ENCODE measurements at regions not wholly inside any gene's neighbourhood (a gene's known extent, or its start where the extent isn't known, plus 50 kb on each side); places are given as distances from the start of the nearest gene placed in this dataset.
A peak's percentile ranks its signal among the peaks of the same experiment; 100 is the strongest.

DNA sequence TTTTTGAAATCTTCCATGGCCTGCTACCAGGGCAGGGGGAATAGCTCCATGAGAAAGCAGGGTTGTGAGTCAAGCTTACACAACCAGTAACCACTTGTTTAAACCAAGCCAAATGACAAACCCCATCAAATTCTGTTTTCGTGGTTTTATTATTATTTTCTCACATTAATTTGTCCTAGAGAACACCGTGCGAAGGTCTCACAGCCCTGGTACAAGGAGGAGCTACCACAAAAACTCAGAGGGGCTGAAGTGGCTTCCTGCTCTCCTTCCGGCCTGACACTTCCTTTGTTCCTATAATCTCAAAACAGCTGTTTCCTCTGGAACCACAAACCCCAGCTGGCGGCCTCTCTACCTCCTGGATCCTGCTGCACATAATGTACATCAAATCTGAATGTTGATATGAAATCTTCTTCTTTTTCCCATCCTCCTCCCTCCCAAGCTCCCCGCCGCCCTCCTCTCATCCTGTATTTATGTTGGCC lies 375.9 kb downstream of the MCTP2 start:
- no peak for DNase-seq

DNA sequence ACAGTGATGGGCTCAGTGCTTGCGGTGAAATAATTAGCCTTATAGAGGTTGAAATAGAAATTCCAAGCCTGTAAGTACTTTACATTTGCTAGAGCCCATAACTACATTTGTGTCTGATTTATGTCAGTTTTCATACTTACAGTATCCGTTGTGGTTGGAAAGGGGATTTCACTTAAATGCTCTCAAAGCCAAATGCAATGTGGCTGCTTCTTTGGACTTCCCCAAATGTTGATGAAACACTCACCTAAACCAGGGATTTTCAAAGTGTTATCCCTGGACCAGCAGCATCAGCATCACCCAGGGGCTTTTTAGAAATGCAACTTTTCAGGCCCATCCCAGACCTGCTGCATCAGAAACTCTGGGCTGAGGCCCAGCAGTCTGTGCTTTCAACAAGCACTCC lies 378.7 kb downstream of the MCTP2 start:
- DNase-seq: no peak

DNA sequence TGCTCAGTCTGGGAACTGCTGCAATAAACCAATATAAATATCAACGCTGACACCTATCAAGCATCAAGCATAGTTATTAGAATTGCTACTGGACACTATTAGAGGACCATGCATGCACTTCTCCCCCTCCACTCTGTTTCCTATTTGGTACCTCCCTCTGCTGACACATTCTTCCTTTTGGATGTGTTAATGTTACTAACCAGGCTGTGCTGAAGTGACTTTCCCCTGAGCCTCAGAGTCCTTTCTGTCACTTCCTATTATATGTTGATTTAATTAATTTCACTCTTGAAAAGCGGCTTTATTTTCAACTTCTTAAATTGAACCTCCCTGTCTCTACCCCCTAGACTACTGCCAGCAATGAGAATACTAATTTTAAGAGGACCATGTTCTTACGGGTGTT lies 379.1 kb downstream of the MCTP2 start:
- no peak for DNase-seq

DNA sequence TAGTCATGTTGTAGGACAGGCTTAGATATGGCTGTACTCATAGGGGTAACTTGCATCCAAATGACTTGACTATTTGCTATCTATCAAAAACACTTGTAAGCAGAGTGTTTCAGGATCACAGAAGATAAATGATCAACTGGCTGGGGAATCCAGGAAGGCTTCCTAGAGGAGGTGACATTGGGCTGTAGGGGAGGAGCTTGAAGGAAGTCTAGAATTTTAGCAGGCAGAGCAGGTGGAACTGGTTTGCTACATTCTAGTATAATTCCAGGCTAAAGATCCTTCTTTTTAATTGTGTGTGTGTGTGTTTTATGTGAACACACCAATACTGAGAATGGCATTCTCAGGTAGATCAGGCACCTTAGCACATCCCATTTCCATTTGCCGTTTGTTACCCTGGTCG lies 380.3 kb downstream of the MCTP2 start:
- no peak for DNase-seq

DNA sequence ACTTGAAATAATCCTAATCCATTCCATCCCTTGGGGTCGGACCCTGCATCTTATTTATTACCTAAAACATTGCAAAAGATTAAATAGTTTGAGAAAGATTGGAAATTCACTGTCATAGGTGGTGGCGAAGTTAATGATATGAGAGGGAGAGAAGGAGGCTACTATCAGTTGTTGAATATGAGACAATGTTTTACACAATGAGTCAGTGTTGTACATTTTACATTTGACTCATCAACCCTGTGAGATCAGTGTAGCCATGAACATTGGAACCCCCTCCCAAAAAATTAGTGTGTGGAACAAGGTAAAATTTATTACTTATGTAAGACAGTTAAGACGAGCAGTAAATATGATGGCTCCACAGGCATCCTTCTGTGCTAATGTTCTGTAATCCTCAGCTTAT lies 384.3 kb downstream of the MCTP2 start:
- DNase-seq: no peak

DNA sequence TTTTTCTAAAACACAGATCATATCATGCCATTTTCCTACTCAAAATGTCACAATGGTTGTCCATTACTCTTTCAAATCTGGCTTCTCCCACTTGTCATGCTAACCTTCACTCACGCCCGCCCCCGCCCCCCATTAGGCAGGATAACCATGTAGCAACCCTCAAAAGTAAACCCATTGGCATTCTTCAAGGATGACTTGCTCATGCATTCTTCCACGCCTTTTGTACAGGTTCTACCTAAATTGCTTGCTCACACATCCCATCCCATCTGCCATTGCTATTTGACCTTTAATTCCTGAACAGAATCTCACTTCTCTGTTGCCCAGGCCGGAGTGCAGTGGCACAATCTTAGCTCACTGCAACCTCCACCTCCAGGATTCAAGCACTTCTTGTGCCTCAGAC lies 389.3 kb downstream of the MCTP2 start:
- no peak for DNase-seq

DNA sequence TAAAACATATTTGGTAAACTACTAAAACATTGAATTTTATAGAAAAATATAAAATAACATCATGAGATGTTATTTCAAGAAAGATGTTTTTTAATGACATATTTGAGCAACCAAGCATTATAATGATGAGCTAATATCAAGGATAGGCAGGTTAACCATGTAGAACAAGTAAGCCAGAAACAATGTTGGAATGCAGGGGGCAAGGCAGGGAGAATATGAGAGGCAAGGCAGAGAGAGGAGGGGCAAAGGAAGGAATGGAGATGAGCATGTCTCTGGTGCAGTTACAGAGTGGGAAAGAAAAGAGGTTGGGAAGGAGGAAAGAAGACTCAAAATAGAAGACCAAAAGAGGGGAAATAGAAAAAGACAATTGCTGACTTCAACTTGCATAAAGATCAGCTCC lies 390.4 kb downstream of the MCTP2 start:
- no peak for DNase-seq

DNA sequence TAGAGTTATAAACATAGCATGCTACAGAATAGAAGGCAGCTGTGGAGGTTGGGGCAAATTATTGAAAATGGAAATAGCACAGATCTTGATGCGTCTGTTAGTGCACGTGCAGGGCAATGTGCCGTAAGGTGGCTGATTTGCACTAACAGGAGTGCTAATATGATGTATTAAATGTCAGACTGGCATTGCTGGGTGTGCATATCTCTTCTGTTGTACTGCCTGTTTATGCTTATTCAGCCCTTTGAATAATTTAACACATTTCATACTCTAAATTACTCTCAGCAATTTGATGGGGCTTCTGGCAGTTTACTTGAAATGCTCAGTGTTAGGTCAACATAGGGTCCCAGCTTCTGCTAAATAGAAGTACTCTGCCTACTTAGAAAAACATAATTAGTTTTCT lies 395.6 kb downstream of the MCTP2 start:
- no peak for DNase-seq

DNA sequence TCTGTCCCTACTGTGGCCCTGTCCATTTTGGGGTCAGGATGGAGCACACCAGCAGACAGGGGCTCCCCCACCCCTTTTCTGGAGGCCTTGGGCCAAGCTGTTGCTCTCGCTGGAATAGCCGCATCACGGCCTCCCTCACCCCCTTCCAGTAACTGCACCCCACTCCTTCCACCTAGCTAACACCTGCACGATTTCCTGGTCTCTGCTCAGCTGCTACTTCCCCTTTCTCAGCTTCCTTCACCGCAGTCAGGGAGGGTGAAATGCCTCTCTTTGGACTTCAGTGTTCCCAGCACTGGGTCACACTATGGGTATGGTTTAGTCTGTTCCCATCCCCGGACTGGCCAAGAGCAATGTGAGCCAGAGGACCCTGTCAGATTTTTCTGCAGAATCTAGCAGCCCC lies 400.2 kb downstream of the MCTP2 start:
- DNase-seq: no peak

DNA sequence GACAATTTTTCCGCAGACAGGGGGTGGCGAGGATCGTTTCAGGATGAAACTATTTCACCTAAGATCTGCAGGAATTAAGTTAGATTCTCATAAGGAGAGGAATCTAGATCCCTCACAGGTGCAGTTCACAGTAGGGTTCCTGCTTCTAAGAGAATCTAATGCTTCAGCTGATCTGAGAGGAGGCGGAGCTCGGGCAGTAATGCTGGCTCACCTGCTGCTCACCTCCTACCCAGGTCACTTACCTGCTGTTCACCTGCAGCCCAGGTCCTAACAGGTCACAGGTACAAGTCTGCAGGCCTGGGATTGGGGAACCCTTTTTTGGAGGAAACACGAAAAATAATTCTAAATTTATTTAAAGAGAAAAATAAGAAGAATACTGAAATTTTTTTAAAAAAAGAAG lies 406.8 kb downstream of the MCTP2 start:
- DNase-seq: no peak

DNA sequence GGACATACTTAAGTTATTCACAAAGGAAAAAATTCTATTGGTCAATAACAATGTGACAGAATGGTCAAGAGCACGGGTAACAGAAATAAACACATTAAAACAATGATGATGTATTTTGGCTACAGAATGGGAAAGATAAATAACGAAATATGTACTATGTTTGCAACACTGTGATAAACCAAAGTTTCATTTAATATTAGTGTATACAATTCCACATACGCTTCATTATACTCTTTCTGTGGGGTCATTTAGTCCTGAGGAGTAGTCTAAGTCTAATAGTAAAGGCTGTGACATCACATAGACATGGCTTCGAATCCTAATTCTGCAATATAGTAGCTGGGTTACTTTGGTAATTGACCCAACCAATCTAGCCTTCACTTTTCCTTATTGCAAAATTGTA lies 408.3 kb downstream of the MCTP2 start:
- DNase-seq: no peak

DNA sequence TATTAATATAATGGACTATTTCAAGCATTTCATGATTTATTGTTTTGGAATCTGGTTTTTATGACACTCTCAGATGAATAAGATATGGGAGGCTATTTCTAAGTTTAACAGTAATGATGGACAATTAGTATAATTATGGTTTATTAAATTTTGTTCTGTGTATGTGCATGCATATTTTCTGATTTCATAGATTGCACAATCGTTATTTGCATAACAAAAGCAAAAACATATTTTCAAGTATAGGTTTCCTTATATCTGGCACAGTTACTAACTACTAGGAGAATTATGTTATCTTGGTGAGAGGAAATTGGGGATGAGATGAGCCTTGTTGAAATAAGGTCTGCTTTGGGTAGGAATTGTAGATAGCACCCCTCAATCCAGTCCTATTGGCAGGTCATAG lies 413.1 kb downstream of the MCTP2 start:
- no peak for DNase-seq

DNA sequence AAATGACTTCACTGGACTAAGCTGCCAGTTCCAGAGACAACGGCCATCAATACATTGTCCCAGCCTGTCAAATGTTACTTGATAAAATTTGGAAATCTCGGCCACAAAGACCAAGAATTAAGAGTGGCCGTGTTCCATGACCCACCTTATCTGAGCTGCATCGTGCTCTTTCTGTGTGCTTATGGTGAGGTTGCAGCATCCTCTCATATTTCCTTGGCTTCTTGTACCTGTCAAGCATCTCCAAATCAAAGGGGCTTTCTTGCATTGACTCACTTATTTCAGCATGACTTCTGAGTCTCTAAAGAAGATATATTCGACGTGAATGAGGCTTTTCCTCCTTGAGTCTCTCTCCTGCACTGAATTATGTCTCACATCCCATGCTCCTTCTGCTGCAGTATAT lies 421.7 kb downstream of the MCTP2 start:
- no peak for DNase-seq

DNA sequence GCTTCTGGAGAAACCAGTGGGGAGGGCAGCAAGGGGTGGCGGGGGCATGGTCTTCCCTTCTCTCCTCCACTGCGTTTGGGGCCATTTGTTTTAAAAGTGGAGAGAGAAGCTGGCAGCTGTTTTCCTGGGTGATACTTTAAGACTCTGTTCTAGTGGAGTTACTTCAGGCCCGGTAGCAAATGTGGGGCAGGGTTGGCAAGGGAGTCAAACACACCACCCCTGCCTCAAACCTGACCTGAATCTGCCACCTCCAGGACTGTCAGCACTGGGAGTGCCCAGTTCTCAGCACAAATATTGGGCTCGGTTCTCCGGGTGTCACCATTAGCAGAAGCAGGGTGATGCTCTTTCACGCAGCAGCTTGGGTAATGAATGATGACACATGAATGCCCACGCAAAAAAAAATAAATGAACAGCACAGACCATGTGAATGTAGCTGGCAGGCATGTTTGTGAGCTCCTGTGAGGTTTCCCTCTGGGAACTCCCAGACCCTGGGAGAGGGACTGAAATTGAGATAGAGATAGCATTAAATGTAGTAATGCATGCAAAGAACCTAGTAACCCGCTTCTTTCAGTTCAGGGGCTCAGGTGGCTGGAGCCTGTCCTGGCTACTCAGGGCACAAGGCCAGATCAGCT lies 424.0 kb downstream of the MCTP2 start:
- DNase-seq: no peak

DNA sequence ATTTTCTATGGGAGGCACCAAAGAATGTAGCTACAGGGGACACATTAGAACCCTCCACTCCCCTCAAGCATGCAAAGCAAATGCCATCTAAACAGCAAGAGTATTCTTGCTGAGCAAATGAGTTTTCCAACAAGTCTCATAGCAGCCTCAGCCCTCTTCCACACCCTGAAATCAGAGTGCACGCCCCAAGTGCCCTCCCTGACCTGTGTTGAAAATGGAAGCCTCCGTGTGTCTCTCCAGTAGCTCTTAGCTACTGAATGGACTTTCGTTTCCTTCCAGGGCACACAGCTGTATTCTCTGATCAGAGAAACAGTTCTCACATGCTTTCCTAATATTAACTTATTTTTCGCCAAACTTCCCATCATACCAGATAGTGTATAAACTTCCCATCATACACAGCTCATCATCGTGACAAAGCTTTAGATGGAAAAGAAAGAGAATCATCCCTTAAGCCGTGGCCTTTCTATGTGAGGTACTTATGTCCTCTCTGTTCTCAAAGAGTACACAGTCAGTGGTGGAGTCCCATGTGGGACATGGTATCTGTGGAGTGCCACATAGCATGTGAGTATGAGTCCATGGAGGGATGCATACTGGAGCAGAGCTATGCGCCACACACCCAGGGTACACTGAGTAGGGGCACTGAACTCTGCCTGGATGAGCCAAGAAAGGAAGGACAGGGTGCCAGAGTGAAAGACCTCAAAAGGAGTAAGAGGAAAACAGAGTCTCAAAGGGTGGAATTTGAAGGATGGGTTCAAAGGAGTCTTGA lies 434.5 kb downstream of the MCTP2 start:
- no peak for DNase-seq

DNA sequence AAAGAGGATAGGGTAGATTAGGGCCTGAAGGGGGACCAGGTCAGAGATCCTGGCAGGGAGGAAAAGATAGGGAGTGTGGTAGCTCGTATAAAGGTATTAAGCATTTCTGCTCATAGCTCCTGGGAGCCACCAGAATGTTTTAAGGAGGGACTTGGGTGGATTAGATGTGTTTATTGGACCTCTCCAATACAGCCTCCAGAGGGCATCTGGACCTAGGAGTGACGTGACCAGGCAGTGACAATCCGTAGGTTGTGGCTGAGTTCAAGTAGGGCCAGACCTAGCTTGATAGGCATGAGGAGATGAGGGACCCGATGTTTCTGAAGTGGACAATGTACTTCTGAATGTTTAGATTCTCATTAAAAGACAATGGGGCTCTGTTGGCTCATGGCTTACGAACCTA lies 435.2 kb downstream of the MCTP2 start:
- no peak for DNase-seq

DNA sequence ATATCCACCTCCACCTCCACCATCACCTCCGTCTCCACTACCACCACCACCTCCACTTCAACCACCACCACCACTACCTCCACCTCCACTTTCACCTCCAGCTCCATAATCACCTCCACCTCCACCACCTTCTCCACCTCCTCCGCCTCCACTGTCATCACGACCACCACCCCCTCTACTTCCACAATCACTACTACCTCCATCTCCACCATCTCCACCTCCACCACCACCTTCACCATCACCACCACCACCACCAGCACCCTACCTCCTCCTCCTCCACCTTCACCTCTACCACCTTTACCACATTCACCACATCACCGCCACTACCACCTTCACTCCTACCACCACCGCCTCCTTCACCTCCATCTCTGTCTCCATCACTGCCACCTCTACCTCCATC lies 435.7 kb downstream of the MCTP2 start:
- no peak for DNase-seq

DNA sequence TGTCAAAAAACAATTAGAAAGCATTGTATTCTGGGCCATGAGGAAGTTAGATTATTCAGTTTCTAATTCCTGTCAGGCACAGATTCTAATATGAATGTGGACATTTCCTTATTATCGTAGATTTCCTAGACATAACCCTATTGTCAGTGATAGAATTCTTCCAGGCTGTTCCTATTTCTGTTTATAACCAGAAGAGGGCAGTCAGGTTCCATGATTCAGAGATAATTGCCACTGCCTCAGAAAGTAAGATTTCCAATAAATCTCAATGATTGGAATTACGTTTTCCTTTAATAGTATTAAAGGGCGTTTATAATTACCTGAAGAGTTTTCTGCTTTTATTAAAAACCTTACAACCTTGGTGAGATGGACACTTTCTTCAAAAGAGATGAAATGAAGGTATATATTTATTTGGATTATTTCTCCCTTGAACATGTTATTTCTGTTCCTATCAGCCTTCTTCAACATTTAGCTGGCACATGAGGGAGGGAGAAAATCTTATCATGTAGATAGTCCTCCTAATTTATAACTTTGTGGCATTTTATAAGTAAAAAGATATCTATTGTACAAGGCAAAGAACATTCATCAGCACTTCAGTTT lies 439.2 kb downstream of the MCTP2 start:
- DNase-seq: no peak

DNA sequence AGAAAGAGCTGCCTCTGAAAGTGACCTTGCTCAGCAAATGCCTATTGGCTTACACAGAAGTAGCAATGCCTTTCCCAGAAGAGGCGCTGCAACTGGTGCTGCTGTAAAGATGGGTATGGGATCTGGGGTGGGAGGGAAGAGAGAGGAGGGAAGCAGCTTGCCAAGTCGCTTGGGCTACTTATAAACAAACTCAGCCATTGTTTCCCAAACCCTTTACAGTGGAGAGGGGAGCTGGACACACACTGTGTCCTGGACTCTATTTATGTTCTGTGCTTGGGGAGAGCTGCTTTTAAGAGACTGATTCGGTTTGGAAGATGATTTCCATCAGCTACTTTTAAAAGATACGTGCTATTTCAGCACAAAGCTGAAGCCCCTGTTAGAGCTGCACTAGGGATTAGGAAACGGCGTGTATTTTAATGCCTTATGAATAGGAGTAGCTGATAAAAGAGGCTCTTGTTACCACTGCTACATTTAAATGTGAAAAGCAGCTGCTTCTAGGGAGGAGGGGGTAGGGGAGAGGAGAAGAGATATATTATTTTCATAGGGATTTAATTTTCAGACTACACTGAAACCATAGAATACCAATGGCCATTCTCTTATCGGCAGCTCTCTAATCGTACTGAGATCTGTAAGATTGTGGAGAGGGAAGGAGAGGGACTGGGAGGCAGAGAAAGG lies 440.6 kb downstream of the MCTP2 start:
- no peak for DNase-seq

DNA sequence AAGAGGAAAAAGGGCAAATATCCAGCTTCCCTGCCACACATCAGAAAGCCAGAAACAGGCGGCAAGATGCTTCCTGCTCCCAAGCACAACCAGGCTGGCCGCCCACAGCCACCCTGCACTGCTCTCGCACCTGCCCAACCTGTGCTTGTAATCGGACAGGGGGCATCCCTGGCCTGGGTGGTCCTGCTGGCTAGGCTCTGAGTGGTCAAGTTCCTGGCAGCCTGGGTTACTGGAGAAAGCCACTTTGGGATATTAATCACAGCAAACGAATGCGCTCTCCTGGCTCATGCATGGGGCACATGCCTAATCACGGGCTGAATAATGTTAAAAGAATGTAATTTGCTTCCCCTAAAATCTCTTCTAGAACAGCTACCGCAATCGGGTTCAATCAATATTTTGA lies 442.4 kb downstream of the MCTP2 start:
- DNase-seq: no peak

DNA sequence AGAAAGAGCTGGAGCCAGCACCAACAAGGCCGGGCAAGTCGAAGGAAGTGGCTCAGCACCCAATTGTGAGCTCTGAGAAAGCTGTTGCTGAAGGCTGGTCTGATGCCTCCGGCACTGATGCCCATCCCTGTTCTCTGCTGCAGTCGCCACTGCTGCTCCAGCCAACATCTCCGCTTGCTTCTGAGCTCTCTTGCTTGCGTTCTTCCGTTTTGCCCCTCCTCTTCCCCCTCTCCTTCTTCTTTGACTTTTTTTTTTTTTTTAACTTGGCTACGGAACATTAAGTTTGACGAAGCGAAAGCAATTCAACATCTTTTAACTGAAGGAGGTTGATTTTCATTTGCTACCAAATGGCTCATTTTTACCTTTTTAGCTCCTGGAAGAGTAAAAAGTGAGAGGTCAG lies 442.9 kb downstream of the MCTP2 start:
- no peak for DNase-seq

DNA sequence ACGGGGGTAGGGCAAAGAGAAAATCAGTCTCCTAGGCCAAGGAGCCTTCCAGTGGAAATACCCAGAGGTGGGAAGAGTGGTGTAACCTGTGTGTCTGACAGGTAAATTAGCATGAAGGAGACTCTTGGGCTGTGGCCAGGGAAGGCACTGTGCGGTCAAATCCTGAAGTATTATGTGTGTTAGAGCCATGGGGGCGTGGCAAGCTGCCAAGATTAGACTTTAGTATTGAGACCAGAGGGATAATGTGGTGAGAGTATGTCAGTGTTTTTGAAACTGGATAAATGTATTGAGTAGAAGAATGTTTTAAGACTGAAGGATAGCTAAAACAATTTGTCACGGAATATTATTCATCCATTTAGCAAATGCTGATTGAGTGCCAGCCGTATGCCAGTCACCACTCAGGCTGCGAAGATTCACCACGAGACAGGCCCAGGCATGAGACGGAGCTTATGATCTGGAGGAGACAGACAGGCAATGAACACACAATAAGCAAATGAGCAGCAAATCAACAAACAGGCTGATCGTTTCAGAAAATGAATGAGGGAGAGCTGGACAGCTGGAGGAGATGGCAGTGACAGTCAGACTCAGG lies 445.9 kb downstream of the MCTP2 start:
- DNase-seq: peak; percentile 50 to 72

DNA sequence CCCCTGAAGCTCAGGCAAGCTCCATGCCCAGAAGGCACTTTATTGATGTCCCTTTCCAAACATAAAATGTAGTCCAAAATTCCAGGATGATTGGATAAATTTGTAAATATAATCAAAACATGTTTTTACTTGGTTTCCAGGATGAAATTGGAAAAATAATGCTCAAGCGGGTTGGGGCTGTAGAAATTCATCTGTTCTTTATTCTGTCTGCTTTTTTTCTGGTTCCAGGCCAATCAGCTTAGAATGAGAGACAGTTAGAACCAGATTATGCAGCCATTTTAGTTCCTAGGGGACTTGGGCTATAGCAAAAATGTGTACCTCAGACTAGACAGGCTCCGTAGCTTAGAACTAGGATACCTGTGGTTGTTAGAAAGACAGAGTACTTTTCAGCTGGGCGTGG lies 450.8 kb downstream of the MCTP2 start:
- DNase-seq: no peak

DNA sequence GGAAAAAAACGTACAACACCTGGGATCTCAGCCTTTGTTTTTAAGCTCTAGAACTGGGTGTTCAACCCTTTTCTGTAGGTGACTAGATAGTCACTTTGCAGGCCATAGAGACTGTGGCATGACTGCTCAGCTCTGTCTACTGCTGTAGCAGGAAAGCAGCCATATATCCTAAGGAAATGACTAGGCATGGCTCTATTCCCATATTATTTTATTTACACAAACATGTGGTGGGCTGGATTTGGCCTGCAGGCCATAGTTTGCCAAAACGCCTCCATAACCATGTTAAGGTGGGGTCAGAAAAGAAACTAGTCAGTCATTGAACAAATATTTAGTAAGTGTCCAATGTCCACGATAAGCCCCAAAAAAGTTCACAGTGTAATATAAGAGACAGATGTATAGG lies 452.5 kb downstream of the MCTP2 start:
- no peak for DNase-seq
